H9 (cell line): ENCODE measurements at regions not wholly inside any gene's neighbourhood (a gene's known extent, or its start where the extent isn't known, plus 50 kb on each side); places are given as distances from the start of the nearest gene placed in this dataset.

ENCODE experiments used
- DNase-seq: peaks from one replicate; pipeline ENCODE4 v3.0.0-alpha.2; 2017
- H2AFZ ChIP-seq: one replicate; pipeline ENCODE4 v1.6.1; 2013; ENCODE audit warnings: mild to moderate bottlenecking, low read length, control low read depth, moderate library complexity
- H2AK5ac ChIP-seq: 2 replicates; pipeline ENCODE4 v1.6.1; 2013; ENCODE audit warnings: low read length, control low read depth, mixed read lengths; ENCODE audit not compliant: insufficient read length
- H2BK120ac ChIP-seq: one replicate; pipeline ENCODE4 v1.6.1; 2013; ENCODE audit warnings: low read depth, mild to moderate bottlenecking, low read length, control low read depth, inconsistent platforms; ENCODE audit not compliant: poor library complexity, severe bottlenecking
- H2BK12ac ChIP-seq: 2 replicates; pipeline ENCODE4 v1.6.1; 2013; ENCODE audit warnings: low read length, control low read depth, mixed read lengths, low read depth; ENCODE audit not compliant: insufficient read length
- H2BK15ac ChIP-seq: 2 replicates; pipeline ENCODE4 v1.6.1; 2013; ENCODE audit warnings: low read depth, low read length, control low read depth
- H2BK20ac ChIP-seq: one replicate; pipeline ENCODE4 v1.6.1; 2013; ENCODE audit warnings: low read depth, mild to moderate bottlenecking, low read length, control low read depth, inconsistent platforms; ENCODE audit not compliant: poor library complexity, severe bottlenecking
- H2BK5ac ChIP-seq: 2 replicates; pipeline ENCODE4 v1.6.1; 2013; ENCODE audit warnings: low read length, control low read depth, mixed read lengths; ENCODE audit not compliant: insufficient read length
- H3K14ac ChIP-seq: 2 replicates; pipeline ENCODE4 v1.6.1; 2013; ENCODE audit warnings: low read length, control low read depth; ENCODE audit not compliant: insufficient read depth
- H3K18ac ChIP-seq: 2 replicates; pipeline ENCODE4 v1.6.1; 2013; ENCODE audit warnings: low read depth, mild to moderate bottlenecking, mixed read lengths, low read length, control low read depth; ENCODE audit not compliant: insufficient read length
- H3K23ac ChIP-seq: 2 replicates; pipeline ENCODE4 v1.6.1; 2013; ENCODE audit warnings: low read length, control low read depth, mixed read lengths, low read depth; ENCODE audit not compliant: insufficient read length
- H3K23me2 ChIP-seq: 2 replicates; pipeline ENCODE4 v1.6.1; 2013; ENCODE audit warnings: low read depth, mild to moderate bottlenecking, mixed read lengths, low read length, control low read depth; ENCODE audit not compliant: insufficient read length, poor library complexity, severe bottlenecking
- H3K27ac ChIP-seq: 2 replicates; pipeline ENCODE4 v1.5.1; 2013; ENCODE audit warnings: low read length, control low read depth, mixed read lengths, low read depth; ENCODE audit not compliant: insufficient read length
- H3K27me3 ChIP-seq: 2 replicates; pipeline ENCODE4 v1.6.1; 2013; ENCODE audit warnings: low read length, control low read depth, inconsistent platforms; ENCODE audit not compliant: insufficient read depth
- H3K4ac ChIP-seq: 2 replicates; pipeline ENCODE4 v1.6.1; 2013; ENCODE audit warnings: low read depth, mild to moderate bottlenecking, control low read depth, inconsistent platforms, low read length, moderate library complexity
- H3K4me1 ChIP-seq: 2 replicates; pipeline ENCODE4 v1.6.1; 2013; ENCODE audit warnings: low read length, control low read depth, inconsistent platforms; ENCODE audit not compliant: insufficient read depth
- H3K4me2 ChIP-seq: 2 replicates; pipeline ENCODE4 v1.6.1; 2013; ENCODE audit warnings: low read length, control low read depth, mixed read lengths; ENCODE audit not compliant: insufficient read length, insufficient read depth
- H3K56ac ChIP-seq: 2 replicates; pipeline ENCODE4 v1.6.1; 2013; ENCODE audit warnings: low read depth, mild to moderate bottlenecking, mixed read lengths, low read length, control low read depth; ENCODE audit not compliant: insufficient read length
- H3K79me1 ChIP-seq: 2 replicates; pipeline ENCODE4 v1.6.1; 2013; ENCODE audit warnings: low read depth, mild to moderate bottlenecking, moderate library complexity, low read length, control low read depth, inconsistent platforms; ENCODE audit not compliant: insufficient read depth, poor library complexity, severe bottlenecking
- H3K79me2 ChIP-seq: 2 replicates; pipeline ENCODE4 v1.6.1; 2013; ENCODE audit warnings: low read length, control low read depth, inconsistent platforms; ENCODE audit not compliant: insufficient read depth
- H3K9ac ChIP-seq: 2 replicates; pipeline ENCODE4 v1.6.1; 2013; ENCODE audit warnings: low read length, control low read depth, mixed read lengths; ENCODE audit not compliant: insufficient read length; ENCODE audit errors: extremely low read depth
- H3K9me3 ChIP-seq: one replicate; pipeline ENCODE4 v1.6.1; 2013; ENCODE audit warnings: low read depth, low read length, inconsistent platforms; ENCODE audit not compliant: control insufficient read depth
- H3T11ph ChIP-seq: one replicate; pipeline ENCODE4 v1.6.1; 2013; ENCODE audit warnings: mild to moderate bottlenecking, low read length, control low read depth, inconsistent platforms
- H4K20me1 ChIP-seq: one replicate; pipeline ENCODE4 v1.6.1; 2013; ENCODE audit not compliant: control insufficient read depth, insufficient read length, insufficient read depth
- H4K5ac ChIP-seq: 2 replicates; pipeline ENCODE4 v1.6.1; 2013; ENCODE audit warnings: low read depth, mild to moderate bottlenecking, mixed read lengths, low read length, control low read depth; ENCODE audit not compliant: insufficient read length
- H4K8ac ChIP-seq: replicated peaks from 2 replicates; pipeline ENCODE4 v1.6.1; 2013; ENCODE audit warnings: low read length, control low read depth, mixed read lengths, low read depth; ENCODE audit not compliant: insufficient read length
- H4K91ac ChIP-seq: 2 replicates; pipeline ENCODE4 v1.6.1; 2013; ENCODE audit warnings: low read depth, mild to moderate bottlenecking, moderate library complexity, mixed read lengths, low read length, control low read depth; ENCODE audit not compliant: insufficient read length
- H3K27ac Mint-ChIP-seq, 3 experiments: 2 replicates in 2 of 3; 3 replicates in 1 of 3; pipeline ENCODE4 v1.8.0; 2020 to 2021; ENCODE audit warnings: mixed read lengths in 3 of 3, mild to moderate bottlenecking in 1 of 3, moderate library complexity in 1 of 3
- H3K27me3 Mint-ChIP-seq: 2 replicates; pipeline ENCODE4 v1.8.0; 2021; ENCODE audit warnings: low read depth, mild to moderate bottlenecking, moderate library complexity, mixed read lengths
- H3K36me3 Mint-ChIP-seq, 3 experiments: 2 replicates in 2 of 3; 3 replicates in 1 of 3; pipeline ENCODE4 v1.8.0; 2020 to 2021; ENCODE audit warnings: low read depth in 3 of 3, mixed read lengths in 3 of 3; ENCODE audit not compliant: insufficient read depth in 1 of 3
- H3K4me1 Mint-ChIP-seq, 2 experiments: 2 replicates each; pipeline ENCODE4 v1.8.0; 2020; ENCODE audit warnings: mixed read lengths in 2 of 2
- H3K4me3 Mint-ChIP-seq, 2 experiments: 2 replicates in 1 of 2; 3 replicates in 1 of 2; pipeline ENCODE4 v1.8.0; 2020 to 2021; ENCODE audit warnings: mild to moderate bottlenecking in 2 of 2, mixed read lengths in 2 of 2, moderate library complexity in 1 of 2
- H3K9me3 Mint-ChIP-seq, 2 experiments: 2 replicates in 1 of 2; 3 replicates in 1 of 2; pipeline ENCODE4 v1.8.0; 2020; ENCODE audit warnings: mild to moderate bottlenecking in 2 of 2, mixed read lengths in 2 of 2, moderate library complexity in 1 of 2
- CTCF ChIP-seq: fragments of 200-600 bp; sonication (generic); conservative IDR thresholded peaks from 3 replicates; pipeline ENCODE4 v1.8.0; 2021; ENCODE audit warnings: antibody characterized with exemption, mild to moderate bottlenecking
- WGBS: extraction: QIAGEN DNeasy Blood & Tissue Kit; methylation state at CpG from one replicate; pipeline ENCODE4 v1.1.7; 2013; ENCODE audit warnings: missing lambda C conversion rate, low lambda C conversion rate, mixed read lengths; ENCODE audit not compliant: insufficient read length; ENCODE audit errors: extremely low coverage; 5-methylcytosine and 5-hydroxymethylcytosine counted together

GRCh38 chr7:65809259-65809981 lies 63.5 kb upstream of the VKORC1L1 start:
- H2AFZ ChIP-seq: no peak overlapping the region
- no peak overlapping the region for H4K91ac ChIP-seq
- H4K5ac ChIP-seq: no peak overlapping the region
- H3K27me3 Mint-ChIP-seq: no peaks in the 10 kb centered on the region
- H4K8ac ChIP-seq: no peak overlapping the region
- H3K27ac Mint-ChIP-seq: no peak overlapping the region
- no peaks in the 10 kb centered on the region for H3K9me3 ChIP-seq
- no peak overlapping the region for H3K27ac ChIP-seq
- no peaks in the 10 kb centered on the region for H4K20me1 ChIP-seq
- H2BK120ac ChIP-seq: no peak overlapping the region
- H3K23ac ChIP-seq: no peak overlapping the region
- WGBS: no CpG with 5 or more reads among the region's 6 CpGs
- H3K4me2 ChIP-seq: no peak overlapping the region
- no peak overlapping the region for H2BK12ac ChIP-seq
- no peaks in the 10 kb centered on the region for H3K79me1 ChIP-seq
- no peak overlapping the region for H3K4ac ChIP-seq
- no peak overlapping the region for H2AK5ac ChIP-seq
- no peak overlapping the region for H2BK5ac ChIP-seq
- H3K14ac ChIP-seq: no peak overlapping the region
- no peak overlapping the region for H3K4me3 Mint-ChIP-seq
- H3K4me1 ChIP-seq: no peaks in the 10 kb centered on the region
- H2BK15ac ChIP-seq: no peak overlapping the region
- no peaks in the 10 kb centered on the region for H3K27me3 ChIP-seq
- no peak overlapping the region for H3K9ac ChIP-seq
- no peak overlapping the region for H3T11ph ChIP-seq
- no peaks in the 10 kb centered on the region for H3K9me3 Mint-ChIP-seq
- H3K18ac ChIP-seq: no peak overlapping the region
- DNase-seq: no peak
- no peaks in the 10 kb centered on the region for H3K23me2 ChIP-seq
- TF ChIP-seq CTCF: no peak
- H3K36me3 Mint-ChIP-seq: no peaks in the 10 kb centered on the region
- no peak overlapping the region for H2BK20ac ChIP-seq
- no peaks in the 10 kb centered on the region for H3K79me2 ChIP-seq
- H3K56ac ChIP-seq: no peak overlapping the region
- H3K4me1 Mint-ChIP-seq: no peaks in the 10 kb centered on the region; a peak in 1 of 4 replicates
